ENCODE measurements at regions not wholly inside any gene's neighbourhood (a gene's known extent, or its start where the extent isn't known, plus 50 kb on each side); places are given as distances from the start of the nearest gene placed in this dataset.

- TF ChIP-seq CTCF (IDR thresholded peaks at IDR 0.05) (no peak), POLR2A (IDR thresholded peaks at IDR 0.05) (no peak)
- Histone ChIP-seq H3K27ac (no peak overlapping the region), H3K4me1 (no peaks in the 10 kb centered on the region), H3K27me3 (no peaks in the 10 kb centered on the region), H3K9me3 (no peaks in the 10 kb centered on the region), H3K36me3 (no peaks in the 10 kb centered on the region), H3K4me3 (no peak overlapping the region)
- intact Hi-C loops (cut with DNase I; ENCODE audit: low total_unique reads) = no loop called here
- DNase-seq = no peak
These were observed 115.4 kb downstream of the DUSP6 start for GRCh38 chr12:89236748-89237383.

DNA sequence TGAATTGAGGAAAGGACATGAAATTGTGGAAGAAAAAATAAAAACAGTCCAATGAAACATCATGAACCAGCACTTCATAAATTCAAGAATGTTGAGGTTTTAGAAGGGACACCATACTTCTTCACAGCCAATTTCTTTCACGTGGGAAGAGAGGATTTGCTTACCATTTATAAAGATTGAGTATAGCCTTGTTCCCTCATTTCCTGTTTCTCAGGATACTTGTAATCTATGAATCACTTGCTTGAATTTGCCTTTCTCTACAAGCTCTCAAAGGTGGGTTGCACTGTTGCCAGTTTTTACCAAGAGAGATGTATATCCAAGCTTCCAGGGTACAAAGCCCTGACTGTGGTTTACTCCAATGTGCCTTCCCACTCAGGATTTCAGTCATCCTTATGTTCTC, 116.1 kb downstream of the DUSP6 start:
- TF ChIP-seq CTCF (IDR thresholded peaks at IDR 0.05) = no peak
- TF ChIP-seq POLR2A (IDR thresholded peaks at IDR 0.05) = no peak

GRCh38 chr12:89235189-89235993, 116.9 kb downstream of the DUSP6 start:
- Histone ChIP-seq H3K27ac (no peak overlapping the region), H3K4me3 (no peak overlapping the region), H3K27me3 (no peaks in the 10 kb centered on the region), H3K9me3 (no peaks in the 10 kb centered on the region), H3K36me3 (no peaks in the 10 kb centered on the region), H3K4me1 (no peaks in the 10 kb centered on the region)
- intact Hi-C loops (cut with DNase I; ENCODE audit: low total_unique reads) = no loop called here
- TF ChIP-seq CTCF (IDR thresholded peaks at IDR 0.05) = no peak
- TF ChIP-seq POLR2A (IDR thresholded peaks at IDR 0.05) = no peak
- no peak for DNase-seq

More for the DNA sequence above, 116.1 kb downstream of the DUSP6 start:
- Histone ChIP-seq H3K36me3 (no peaks in the 10 kb centered on the region), H3K4me3 (no peak overlapping the region), H3K4me1 (no peaks in the 10 kb centered on the region), H3K9me3 (no peaks in the 10 kb centered on the region), H3K27me3 (no peaks in the 10 kb centered on the region), H3K27ac (no peak overlapping the region)
- no peak for DNase-seq
- intact Hi-C loops (cut with DNase I; ENCODE audit: low total_unique reads) = no loop called here

- no peaks in the 10 kb centered on the region for H3K4me1 ChIP-seq
- no peak for TF ChIP-seq CTCF (IDR thresholded peaks at IDR 0.05)
- intact Hi-C loops (cut with DNase I; ENCODE audit: low total_unique reads) = no loop called here
These were observed 117.8 kb downstream of the DUSP6 start for GRCh38 chr12:89234324-89235114.

GRCh38 chr12:89231686-89232085, 120.6 kb downstream of the DUSP6 start:
- no peak for DNase-seq
- Histone ChIP-seq H3K4me1 (no peaks in the 10 kb centered on the region), H3K27me3 (peaks cover 0 to 4% of the 10 kb centered on the region in 2 donors), H3K4me3 (no peak overlapping the region), H3K27ac (no peak overlapping the region), H3K36me3 (no peaks in the 10 kb centered on the region), H3K9me3 (no peaks in the 10 kb centered on the region)
- no peak for TF ChIP-seq POLR2A (IDR thresholded peaks at IDR 0.05)
- TF ChIP-seq CTCF (IDR thresholded peaks at IDR 0.05) = no peak
- intact Hi-C loops (cut with DNase I; ENCODE audit: low total_unique reads) = no loop called here

More at GRCh38 chr12:89234324-89235114, 117.8 kb downstream of the DUSP6 start:
- no peak for DNase-seq
- H3K27me3 ChIP-seq = peaks cover 0 to 4% of the 10 kb centered on the region in 2 donors
- H3K27ac ChIP-seq = no peak overlapping the region
- no peaks in the 10 kb centered on the region for H3K9me3 ChIP-seq
- no peak overlapping the region for H3K4me3 ChIP-seq
- no peaks in the 10 kb centered on the region for H3K36me3 ChIP-seq
